ENCODE measurements at regions not wholly inside any gene's neighbourhood (a gene's known extent, or its start where the extent isn't known, plus 50 kb on each side); places are given as distances from the start of the nearest gene placed in this dataset.

GRCh38 chr3:137106612-137107240, 148.9 kb downstream of the IL20RB start:
- DNase-seq (no peak), ATAC-seq (ENCODE audit: low FRiP score in 2 of 2) (peak in 1 of 2 donors; percentile 23)
- Histone ChIP-seq H3K4me3 (no peak overlapping the region), H3K36me3 (no peaks in the 10 kb centered on the region), H3K27me3 (no peaks in the 10 kb centered on the region), H3K9me3 (no peaks in the 10 kb centered on the region), H3K4me1 (no peaks in the 10 kb centered on the region), H3K27ac (no peak overlapping the region)
- no peak for TF ChIP-seq POLR2AphosphoS5 (IDR thresholded peaks at IDR 0.05)
- no peak for TF ChIP-seq POLR2A (IDR thresholded peaks at IDR 0.05)
- no peak for TF ChIP-seq CTCF (IDR thresholded peaks at IDR 0.05)
- TF ChIP-seq EP300 (IDR thresholded peaks at IDR 0.05) = no peak
- 55 to 67% methylated on average over 8 of the region's 8 CpGs for WGBS, 2 donors

- no peak overlapping the region for H3K27ac ChIP-seq
- no peaks in the 10 kb centered on the region for H3K9me3 ChIP-seq
- H3K36me3 ChIP-seq = no peaks in the 10 kb centered on the region
- 62 to 70% methylated on average over 8 of the region's 8 CpGs for WGBS, 2 donors
- no peaks in the 10 kb centered on the region for H3K27me3 ChIP-seq
- no peaks in the 10 kb centered on the region for H3K4me1 ChIP-seq
- no peak for TF ChIP-seq CTCF (IDR thresholded peaks at IDR 0.05)
- no peak for TF ChIP-seq EP300 (IDR thresholded peaks at IDR 0.05)
- no peak for TF ChIP-seq POLR2A (IDR thresholded peaks at IDR 0.05)
- no peak for TF ChIP-seq POLR2AphosphoS5 (IDR thresholded peaks at IDR 0.05)
- DNase-seq (no peak), ATAC-seq (ENCODE audit: low FRiP score in 2 of 2) (no peak)
- H3K4me3 ChIP-seq = no peak overlapping the region
Observed at GRCh38 chr3:137108699-137109440, 151.1 kb downstream of the IL20RB start.

- Histone ChIP-seq H3K4me3 (no peak overlapping the region), H3K9me3 (no peaks in the 10 kb centered on the region), H3K4me1 (no peaks in the 10 kb centered on the region), H3K27ac (no peak overlapping the region), H3K27me3 (no peaks in the 10 kb centered on the region), H3K36me3 (no peaks in the 10 kb centered on the region)
- 21 to 26% methylated on average over 3 of the region's 3 CpGs for WGBS, 2 donors
- TF ChIP-seq POLR2AphosphoS5 (IDR thresholded peaks at IDR 0.05) (no peak), EP300 (IDR thresholded peaks at IDR 0.05) (no peak), POLR2A (IDR thresholded peaks at IDR 0.05) (no peak), CTCF (IDR thresholded peaks at IDR 0.05) (peak; percentile 13 to 63 (median 46))
- no peak for ATAC-seq (ENCODE audit: low FRiP score in 2 of 2)
- DNase-seq = no peak
Observed at GRCh38 chr3:137110392-137110996, 152.7 kb downstream of the IL20RB start.

- Histone ChIP-seq H3K36me3 (no peaks in the 10 kb centered on the region), H3K27ac (no peak overlapping the region), H3K4me1 (no peaks in the 10 kb centered on the region), H3K27me3 (no peaks in the 10 kb centered on the region), H3K9me3 (no peaks in the 10 kb centered on the region), H3K4me3 (no peak overlapping the region)
- 72 to 79% methylated on average over 8 of the region's 8 CpGs for WGBS, 2 donors
- DNase-seq = no peak
- ATAC-seq (ENCODE audit: low FRiP score in 2 of 2) = no peak
- TF ChIP-seq CTCF (IDR thresholded peaks at IDR 0.05) (no peak), POLR2AphosphoS5 (IDR thresholded peaks at IDR 0.05) (no peak), POLR2A (IDR thresholded peaks at IDR 0.05) (no peak), EP300 (IDR thresholded peaks at IDR 0.05) (no peak)
Observed at GRCh38 chr3:137111497-137111896, 153.7 kb downstream of the IL20RB start.

Data from upper lobe of left lung (tissue), 6 donors.